SK-N-MC (cell line): ENCODE measurements at regions not wholly inside any gene's neighbourhood (a gene's known extent, or its start where the extent isn't known, plus 50 kb on each side); places are given as distances from the start of the nearest gene placed in this dataset.
"Not testable (repeated sequence)": the region's sequence is repeated elsewhere in the genome, so short reads cannot be mapped to it uniquely, and the experiment has no call there.

Experiments used
- DNase-seq: peaks from one replicate; pipeline ENCODE4 v3.0.0-alpha.2; 2011; ENCODE audit warnings: low read depth, low spot score
- H3K27ac ChIP-seq: fragments of 200-600 bp; sonication (generic); 2 replicates; pipeline ENCODE4 v1.5.1; 2016; ENCODE audit warnings: mixed run types
- H3K36me3 ChIP-seq: fragments of 200-600 bp; sonication (generic); 2 replicates; pipeline ENCODE4 v1.6.1; 2017; ENCODE audit warnings: antibody characterized with exemption, low read length, mixed read lengths; ENCODE audit not compliant: insufficient read depth
- H3K4me3 ChIP-seq: fragments of 200-600 bp; sonication (generic); 2 replicates; pipeline ENCODE4 v1.5.1; 2016
- H3K9ac ChIP-seq: fragments of 200-600 bp; sonication (generic); 2 replicates; pipeline ENCODE4 v1.8.0; 2017; ENCODE audit warnings: mixed run types, mixed read lengths; ENCODE audit not compliant: insufficient read length
- H3K9me3 ChIP-seq: fragments of 200-600 bp; sonication (generic); 2 replicates; pipeline ENCODE4 v1.6.1; 2017; ENCODE audit warnings: low read depth, mild to moderate bottlenecking, antibody characterized with exemption, low read length, moderate library complexity, mixed read lengths
- EZH2 ChIP-seq: fragments of 200-600 bp; sonication (generic); IDR thresholded peaks from one replicate; pipeline ENCODE4 v1.6.1; 2017; ENCODE audit warnings: antibody characterized with exemption
- FOXP2 ChIP-seq: optimal IDR thresholded peaks from 2 replicates; pipeline ENCODE3; 2011; ENCODE audit warnings: mild to moderate bottlenecking, moderate library complexity; ENCODE audit not compliant: insufficient read depth; ENCODE audit errors: extremely low read length, control extremely low read depth
- POLR2AphosphoS5 ChIP-seq: IDR thresholded peaks from 2 replicates; pipeline ENCODE4 v1.6.1; 2012; ENCODE audit warnings: mild to moderate bottlenecking, low read depth, low read length, borderline replicate concordance

GRCh38 chr9:115855458-115856133, 298.0 kb upstream of the PAPPA start:
- Histone ChIP-seq H3K9ac (peak overlapping the region; percentile 4), H3K27ac (peak overlapping the region; percentile 93), H3K36me3 (peaks cover 12% of the 10 kb centered on the region; the same call in 1 of the 2 replicates), H3K9me3 (peaks cover 4% of the 10 kb centered on the region; the same call in 1 of the 2 replicates), H3K4me3 (no peak overlapping the region)
- TF ChIP-seq POLR2AphosphoS5, result no peak
- no peak for TF ChIP-seq EZH2
- no peak for TF ChIP-seq FOXP2
- no peak for DNase-seq

DNA sequence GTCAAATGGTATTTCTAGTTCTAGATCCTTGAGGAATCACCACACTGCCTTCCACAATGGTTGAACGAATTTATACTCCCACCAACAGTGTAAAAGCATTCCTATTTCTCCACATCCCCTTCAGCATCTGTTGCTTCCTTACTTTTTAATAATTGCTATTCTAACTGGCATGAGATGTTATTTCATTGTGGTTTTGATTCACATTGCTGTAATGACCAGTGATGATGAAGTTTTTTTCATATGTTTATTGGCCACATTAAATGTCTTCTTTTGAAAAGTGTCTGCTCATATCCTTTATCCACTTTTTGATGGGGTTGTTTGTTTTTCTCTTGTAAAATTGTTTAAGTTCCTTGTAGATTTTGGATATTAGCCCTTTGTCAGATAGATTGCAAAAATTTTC, 295.2 kb upstream of the PAPPA start:
- not testable (repeated sequence) for H3K9ac ChIP-seq, H3K9me3 ChIP-seq, H3K4me3 ChIP-seq, DNase-seq, H3K27ac ChIP-seq
- peaks cover 12% of the 10 kb centered on the region; the same call in 1 of the 2 replicates for H3K36me3 ChIP-seq

DNA sequence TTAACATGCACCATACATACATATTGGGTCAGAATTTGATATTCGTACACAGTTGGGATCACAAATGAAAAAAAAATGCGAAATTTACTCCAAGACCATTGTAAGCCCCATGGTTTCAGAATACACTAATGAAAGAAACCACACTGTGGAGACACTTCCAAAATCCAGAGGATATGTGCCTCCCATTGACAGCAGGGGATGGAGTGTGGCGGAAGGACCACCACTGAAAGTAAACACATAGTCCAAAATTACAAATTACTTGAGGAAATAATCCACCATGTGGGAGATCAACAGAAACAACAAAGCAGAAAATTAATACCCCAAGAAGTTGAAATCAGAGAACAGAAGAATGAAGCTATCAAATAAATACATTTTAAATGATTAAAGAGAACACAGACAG, 291.6 kb upstream of the PAPPA start:
- peaks cover 12% of the 10 kb centered on the region; the same call in 1 of the 2 replicates for H3K36me3 ChIP-seq
- TF ChIP-seq POLR2AphosphoS5, result no peak
- peak overlapping the region; percentile 100 for H3K27ac ChIP-seq
- no peak for DNase-seq
- H3K4me3 ChIP-seq, result peak overlapping the region; percentile 34; the same call in 1 of the 2 replicates
- peak overlapping the region; percentile 90 for H3K9ac ChIP-seq
- no peaks in the 10 kb centered on the region; the same call in 1 of the 2 replicates for H3K9me3 ChIP-seq

DNA sequence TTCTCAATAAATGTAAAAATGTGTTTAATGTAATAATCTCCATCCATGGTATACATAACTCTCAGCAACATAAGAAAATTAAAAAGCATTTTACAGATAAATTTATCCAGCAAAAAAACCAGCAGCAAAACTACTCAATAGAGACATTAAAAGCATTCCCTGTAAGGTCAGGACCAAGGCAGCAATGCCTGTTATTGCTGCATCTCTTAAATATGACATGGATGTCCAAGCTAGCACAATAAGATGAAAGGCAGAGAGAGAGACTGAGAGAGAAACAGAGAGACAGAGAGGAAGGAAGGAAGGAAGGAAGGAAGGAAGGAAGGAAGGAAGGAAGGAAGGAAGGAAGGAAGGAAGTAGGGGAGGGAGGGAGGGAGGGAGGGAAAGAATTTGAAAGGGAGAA, 289.0 kb upstream of the PAPPA start:
- H3K27ac ChIP-seq, result peak overlapping the region; percentile 100
- TF ChIP-seq FOXP2 (no peak), POLR2AphosphoS5 (no peak; the same call in 1 of the 2 replicates), EZH2 (no peak)
- peaks cover under 1% of the 10 kb centered on the region; the same call in 1 of the 2 replicates for H3K36me3 ChIP-seq
- peak overlapping the region; percentile 90 for H3K9ac ChIP-seq
- no peak overlapping the region for H3K4me3 ChIP-seq
- no peaks in the 10 kb centered on the region for H3K9me3 ChIP-seq
- peak; percentile 100 for DNase-seq

GRCh38 chr9:115867326-115867725, 286.3 kb upstream of the PAPPA start:
- no peak for DNase-seq
- Histone ChIP-seq H3K36me3 (no peaks in the 10 kb centered on the region; the same call in 1 of the 2 replicates), H3K9me3 (no peaks in the 10 kb centered on the region), H3K27ac (peak overlapping the region; percentile 100), H3K4me3 (no peak overlapping the region), H3K9ac (no peak overlapping the region)
- no peak for TF ChIP-seq EZH2
- TF ChIP-seq POLR2AphosphoS5, result no peak
- TF ChIP-seq FOXP2, result no peak

GRCh38 chr9:115877852-115878438, 275.6 kb upstream of the PAPPA start:
- no peak overlapping the region for H3K27ac ChIP-seq
- H3K36me3 ChIP-seq, result no peaks in the 10 kb centered on the region; the same call in 1 of the 2 replicates
- no peak for TF ChIP-seq EZH2
- TF ChIP-seq FOXP2, result no peak
- TF ChIP-seq POLR2AphosphoS5, result no peak
- H3K9ac ChIP-seq, result no peak overlapping the region
- no peak overlapping the region for H3K4me3 ChIP-seq
- no peak for DNase-seq
- no peaks in the 10 kb centered on the region for H3K9me3 ChIP-seq

- no peak overlapping the region for H3K9ac ChIP-seq
- no peak for TF ChIP-seq EZH2
- no peak for TF ChIP-seq FOXP2
- TF ChIP-seq POLR2AphosphoS5, result no peak
- H3K9me3 ChIP-seq, result no peaks in the 10 kb centered on the region
- H3K4me3 ChIP-seq, result no peak overlapping the region
- H3K36me3 ChIP-seq, result no peaks in the 10 kb centered on the region; the same call in 1 of the 2 replicates
- H3K27ac ChIP-seq, result peak overlapping the region; percentile 64; the same call in 1 of the 2 replicates
- DNase-seq, result no peak
Observed at GRCh38 chr9:115879451-115879850, 274.1 kb upstream of the PAPPA start.

GRCh38 chr9:115880221-115880885, 273.2 kb upstream of the PAPPA start:
- no peak overlapping the region for H3K4me3 ChIP-seq
- no peaks in the 10 kb centered on the region for H3K9me3 ChIP-seq
- no peaks in the 10 kb centered on the region; the same call in 1 of the 2 replicates for H3K36me3 ChIP-seq
- DNase-seq, result no peak
- H3K27ac ChIP-seq, result peak overlapping the region; percentile 54; the same call in 1 of the 2 replicates
- TF ChIP-seq POLR2AphosphoS5 (no peak), FOXP2 (no peak), EZH2 (no peak)
- no peak overlapping the region for H3K9ac ChIP-seq
